WTC11 (cell line): ENCODE measurements at regions not wholly inside any gene's neighbourhood (a gene's known extent, or its start where the extent isn't known, plus 50 kb on each side); places are given as distances from the start of the nearest gene placed in this dataset.

ENCODE experiments used
- ATAC-seq: fragments of 200-7000 bp; cut with Tn5 transposase; 2 replicates; pipeline ENCODE4 v1.10.0; 2021; ENCODE audit warnings: mild to moderate bottlenecking, moderate library complexity
- CTCF ChIA-PET: fragments of 300-600 bp; sonication (Branson Sonifier 250); formaldehyde crosslinking; loops from one replicate; lab custom pipeline; 2021; ENCODE audit warnings: antibody characterized with exemption; lab: Charles Lee
- POLR2A ChIA-PET: fragments of 350-600 bp; sonication (Branson Sonifier 250); formaldehyde crosslinking; loops from one replicate; lab custom pipeline; 2021; ENCODE audit warnings: antibody characterized with exemption; lab: Charles Lee
- DNase-seq: peaks from one replicate; pipeline ENCODE4 v3.0.0; 2021; ENCODE audit warnings: low spot score
- H3K27ac Mint-ChIP-seq: 2 replicates; pipeline ENCODE4 v1.8.0; 2021; ENCODE audit warnings: mixed read lengths
- H3K27me3 Mint-ChIP-seq: 2 replicates; pipeline ENCODE4 v1.8.0; 2021; ENCODE audit warnings: low read depth, mild to moderate bottlenecking, moderate library complexity, mixed read lengths
- H3K36me3 Mint-ChIP-seq: 2 replicates; pipeline ENCODE4 v1.8.0; 2021; ENCODE audit warnings: mixed read lengths
- H3K4me1 Mint-ChIP-seq: 2 replicates; pipeline ENCODE4 v1.8.0; 2022; ENCODE audit warnings: mixed read lengths
- H3K4me3 Mint-ChIP-seq: 2 replicates; pipeline ENCODE4 v1.8.0; 2021; ENCODE audit warnings: mild to moderate bottlenecking, moderate library complexity, mixed read lengths
- H3K9me3 Mint-ChIP-seq: 2 replicates; pipeline ENCODE4 v1.8.0; 2021; ENCODE audit warnings: mixed read lengths
- AR ChIP-seq: fragments of 250-450 bp; sonication (Bioruptor Pico); IDR thresholded peaks from 2 replicates; pipeline ENCODE4 v1.9.0; 2021; ENCODE audit warnings: mild to moderate bottlenecking
- ATF6 ChIP-seq: sonication (generic); formaldehyde crosslinking; IDR thresholded peaks from 2 replicates; pipeline ENCODE4 v1.8.1; 2023; ENCODE audit warnings: mild to moderate bottlenecking, missing genetic modification reagents
- CREB1 ChIP-seq: sonication (generic); formaldehyde crosslinking; IDR thresholded peaks from 2 replicates; pipeline ENCODE4 v1.8.0; 2023; ENCODE audit warnings: mild to moderate bottlenecking, missing genetic modification reagents
- CTCF ChIP-seq: fragments of 200-600 bp; IDR thresholded peaks from 2 replicates; pipeline ENCODE4 v1.8.0; 2022; ENCODE audit warnings: antibody characterized with exemption
- E2F4 ChIP-seq: sonication (generic); formaldehyde crosslinking; IDR thresholded peaks from 2 replicates; pipeline ENCODE4 v1.8.1; 2022; ENCODE audit warnings: low read depth, mild to moderate bottlenecking, moderate library complexity, missing genetic modification reagents, borderline replicate concordance
- E2F5 ChIP-seq: sonication (generic); formaldehyde crosslinking; IDR thresholded peaks from 2 replicates; pipeline ENCODE4 v1.8.1; 2022; ENCODE audit warnings: mild to moderate bottlenecking, moderate library complexity, missing genetic modification reagents
- EMX1 ChIP-seq: fragments of 250-450 bp; sonication (Bioruptor Pico); IDR thresholded peaks from 2 replicates; pipeline ENCODE4 v1.8.0; 2021; ENCODE audit warnings: mild to moderate bottlenecking
- JAZF1 ChIP-seq: fragments of 250-450 bp; sonication (Bioruptor Pico); IDR thresholded peaks from 2 replicates; pipeline ENCODE4 v1.9.0; 2021; ENCODE audit warnings: moderate library complexity, mild to moderate bottlenecking, inconsistent platforms
- NFYB ChIP-seq: sonication (generic); formaldehyde crosslinking; conservative IDR thresholded peaks from 2 replicates; pipeline ENCODE4 v1.8.0; 2022; ENCODE audit warnings: low read depth, missing genetic modification reagents
- NR2C2 ChIP-seq: sonication (generic); formaldehyde crosslinking; IDR thresholded peaks from 2 replicates; pipeline ENCODE4 v1.8.0; 2022; ENCODE audit warnings: mild to moderate bottlenecking, missing genetic modification reagents
- OVOL2 ChIP-seq: fragments of 250-450 bp; sonication (Bioruptor Pico); IDR thresholded peaks from 2 replicates; pipeline ENCODE4 v1.9.0; 2021; ENCODE audit warnings: mild to moderate bottlenecking, borderline replicate concordance
- PREB ChIP-seq: sonication (generic); formaldehyde crosslinking; IDR thresholded peaks from 2 replicates; pipeline ENCODE4 v1.8.1; 2022; ENCODE audit warnings: mild to moderate bottlenecking, missing genetic modification reagents, moderate library complexity, borderline replicate concordance
- SMAD4 ChIP-seq: sonication (generic); formaldehyde crosslinking; IDR thresholded peaks from 2 replicates; pipeline ENCODE4 v1.8.0; 2022; ENCODE audit warnings: mild to moderate bottlenecking, missing genetic modification reagents
- TEAD1 ChIP-seq: sonication (generic); formaldehyde crosslinking; IDR thresholded peaks from 2 replicates; pipeline ENCODE4 v1.8.0; 2022; ENCODE audit warnings: mild to moderate bottlenecking, missing genetic modification reagents
- TEAD4 ChIP-seq: sonication (generic); formaldehyde crosslinking; IDR thresholded peaks from 2 replicates; pipeline ENCODE4 v1.8.0; 2022; ENCODE audit warnings: mild to moderate bottlenecking, missing genetic modification reagents
- ZBTB43 ChIP-seq: sonication (generic); formaldehyde crosslinking; IDR thresholded peaks from 2 replicates; pipeline ENCODE4 v1.8.1; 2023; ENCODE audit warnings: mild to moderate bottlenecking, missing genetic modification reagents
- ZMAT4 ChIP-seq: fragments of 250-450 bp; sonication (Bioruptor Pico); IDR thresholded peaks from 2 replicates; pipeline ENCODE4 v1.9.0; 2021; ENCODE audit warnings: mild to moderate bottlenecking
- ZNF121 ChIP-seq: sonication (generic); formaldehyde crosslinking; IDR thresholded peaks from 2 replicates; pipeline ENCODE4 v1.8.0; 2023; ENCODE audit warnings: missing genetic modification reagents
- ZNF138 ChIP-seq: sonication (generic); formaldehyde crosslinking; conservative IDR thresholded peaks from 2 replicates; pipeline ENCODE4 v1.8.1; 2022; ENCODE audit warnings: mild to moderate bottlenecking, moderate library complexity, missing genetic modification reagents
- ZNF232 ChIP-seq: sonication (generic); formaldehyde crosslinking; IDR thresholded peaks from 2 replicates; pipeline ENCODE4 v1.8.0; 2022; ENCODE audit warnings: mild to moderate bottlenecking, missing genetic modification reagents
- ZNF263 ChIP-seq: sonication (generic); formaldehyde crosslinking; IDR thresholded peaks from 2 replicates; pipeline ENCODE4 v1.8.1; 2022; ENCODE audit warnings: low read depth, mild to moderate bottlenecking, moderate library complexity, missing genetic modification reagents

GRCh38 chr4:106602711-106603110 lies 234.1 kb upstream of the GIMD1 start (continued):
- TF ChIP-seq ZBTB43 (CRISPR knock-in tag): no peak
- no peak for TF ChIP-seq ZNF121
- no peak for TF ChIP-seq JAZF1 (CRISPR knock-in tag)
- TF ChIP-seq TEAD4: no peak
- no peak for TF ChIP-seq ZNF263 (CRISPR knock-in tag)
- no peak for TF ChIP-seq E2F5 (CRISPR knock-in tag)
- TF ChIP-seq, all 79 proteins: peak for 0

GRCh38 chr4:106601519-106601918 lies 232.9 kb upstream of the GIMD1 start:
- no peaks in the 10 kb centered on the region for H3K4me1 Mint-ChIP-seq
- TF ChIP-seq EMX1 (no peak), NFYB (CRISPR knock-in tag) (no peak), ZNF232 (CRISPR knock-in tag) (no peak), PREB (CRISPR knock-in tag) (no peak), NR2C2 (no peak), SMAD4 (CRISPR knock-in tag) (no peak), ATF6 (CRISPR knock-in tag) (no peak), CREB1 (no peak), CTCF (no peak), ZMAT4 (CRISPR knock-in tag) (no peak), OVOL2 (CRISPR knock-in tag) (no peak), AR (CRISPR knock-in tag) (no peak), ZNF138 (no peak), TEAD1 (CRISPR knock-in tag) (no peak), E2F4 (no peak)
- POLR2A ChIA-PET: no interaction called here
- no peaks in the 10 kb centered on the region; the same call in 1 of the 2 replicates for H3K36me3 Mint-ChIP-seq
- peaks cover 4% of the 10 kb centered on the region; the same call in 1 of the 2 replicates for H3K9me3 Mint-ChIP-seq
- H3K27me3 Mint-ChIP-seq: no peaks in the 10 kb centered on the region
- no peak overlapping the region for H3K4me3 Mint-ChIP-seq
- CTCF ChIA-PET: no interaction called here
- DNase-seq (no peak), ATAC-seq (no peak)
- no peak overlapping the region for H3K27ac Mint-ChIP-seq
